AG04450 (cell line): ENCODE measurements at regions not wholly inside any gene's neighbourhood (a gene's known extent, or its start where the extent isn't known, plus 50 kb on each side); places are given as distances from the start of the nearest gene placed in this dataset.
A peak's percentile ranks its signal among the peaks of the same experiment; 100 is the strongest.

Source experiments
- CTCF ChIA-PET: fragments of 300-600, 350-600 bp; formaldehyde crosslinking; extraction: SDS; loops from one replicate; lab custom pipeline; 2022; ENCODE audit warnings: antibody characterized with exemption, inconsistent platforms; lab: Charles Lee
- POLR2A ChIA-PET: fragments of 350-600 bp; formaldehyde crosslinking; extraction: SDS; loops from one replicate; lab custom pipeline; 2021; ENCODE audit warnings: antibody characterized with exemption, inconsistent platforms; lab: Yijun Ruan, JAX
- DNase-seq: peaks from one replicate; pipeline ENCODE4 v3.0.0-alpha.2; 2011; ENCODE audit warnings: low read depth, low spot score
- H3K27ac ChIP-seq: one replicate; pipeline ENCODE4 v1.5.1; 2012; ENCODE audit warnings: low read depth, low read length, control low read depth
- H3K27me3 ChIP-seq: one replicate; pipeline ENCODE4 v1.6.0; 2012; ENCODE audit warnings: low read length; ENCODE audit not compliant: control insufficient read depth, insufficient read depth
- H3K4me3 ChIP-seq: 2 replicates; pipeline ENCODE4 v1.5.1; 2011; ENCODE audit warnings: mild to moderate bottlenecking, low read depth, low read length, control low read depth
- H3K9me3 ChIP-seq: 2 replicates; pipeline ENCODE4 v1.5.1; 2012; ENCODE audit warnings: low read length; ENCODE audit not compliant: control insufficient read depth, insufficient read depth
- TF ChIP-seq, protein P1 (sequence below): IDR thresholded peaks from 2 replicates; pipeline ENCODE4 v1.5.1; 2011; ENCODE audit warnings: low read depth, low read length, control low read depth, inconsistent platforms

DNA sequence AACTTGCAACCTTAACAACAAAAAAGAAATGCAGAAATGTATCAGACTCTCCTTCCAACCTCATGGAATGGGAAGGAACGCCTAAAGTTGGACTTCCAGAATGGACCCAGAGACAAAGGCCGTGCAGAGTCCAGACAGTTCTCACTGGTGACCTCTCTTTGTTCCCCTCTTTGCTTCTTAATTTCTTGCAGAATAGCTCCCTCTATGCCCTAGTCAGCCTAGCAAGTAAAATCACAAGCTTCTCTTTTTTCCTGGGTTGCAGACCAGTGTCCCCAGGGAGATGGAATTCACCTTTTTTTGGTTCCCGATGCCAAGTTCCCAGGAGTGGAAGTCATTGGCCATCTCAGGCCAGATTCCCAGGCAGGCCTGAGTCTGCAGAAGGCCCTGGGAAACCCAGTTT lies 278.0 kb downstream of the CCSER2 start:
- TF ChIP-seq, protein P1, sequence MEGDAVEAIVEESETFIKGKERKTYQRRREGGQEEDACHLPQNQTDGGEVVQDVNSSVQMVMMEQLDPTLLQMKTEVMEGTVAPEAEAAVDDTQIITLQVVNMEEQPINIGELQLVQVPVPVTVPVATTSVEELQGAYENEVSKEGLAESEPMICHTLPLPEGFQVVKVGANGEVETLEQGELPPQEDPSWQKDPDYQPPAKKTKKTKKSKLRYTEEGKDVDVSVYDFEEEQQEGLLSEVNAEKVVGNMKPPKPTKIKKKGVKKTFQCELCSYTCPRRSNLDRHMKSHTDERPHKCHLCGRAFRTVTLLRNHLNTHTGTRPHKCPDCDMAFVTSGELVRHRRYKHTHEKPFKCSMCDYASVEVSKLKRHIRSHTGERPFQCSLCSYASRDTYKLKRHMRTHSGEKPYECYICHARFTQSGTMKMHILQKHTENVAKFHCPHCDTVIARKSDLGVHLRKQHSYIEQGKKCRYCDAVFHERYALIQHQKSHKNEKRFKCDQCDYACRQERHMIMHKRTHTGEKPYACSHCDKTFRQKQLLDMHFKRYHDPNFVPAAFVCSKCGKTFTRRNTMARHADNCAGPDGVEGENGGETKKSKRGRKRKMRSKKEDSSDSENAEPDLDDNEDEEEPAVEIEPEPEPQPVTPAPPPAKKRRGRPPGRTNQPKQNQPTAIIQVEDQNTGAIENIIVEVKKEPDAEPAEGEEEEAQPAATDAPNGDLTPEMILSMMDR, result no peak
- no peak for DNase-seq
- ChIA-PET CTCF (no interaction called here), POLR2A (no interaction called here)
- Histone ChIP-seq H3K27ac (no peak overlapping the region), H3K4me3 (no peak overlapping the region), H3K27me3 (peaks cover 2% of the 10 kb centered on the region), H3K9me3 (peaks cover 4% of the 10 kb centered on the region; the same call in 1 of the 2 replicates)

DNA sequence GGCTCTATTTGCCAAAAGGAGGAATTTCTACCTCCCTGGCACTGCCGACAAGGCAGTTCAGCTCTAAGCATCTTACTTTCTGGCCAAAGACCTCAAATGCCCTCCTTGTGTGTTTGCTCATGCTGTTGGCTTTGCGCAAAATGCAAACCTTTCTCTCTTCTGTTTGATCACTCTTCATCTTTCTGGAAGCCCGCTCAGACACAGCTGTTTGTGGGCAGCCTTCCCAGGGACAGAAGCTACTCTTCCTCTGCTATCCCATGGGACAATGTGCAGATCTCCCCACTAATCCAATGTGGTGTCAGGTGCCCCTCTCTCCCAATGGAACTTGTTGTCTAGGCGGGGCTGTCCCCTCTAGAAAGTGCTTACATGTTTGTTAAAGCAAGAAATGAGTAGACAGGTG lies 278.7 kb downstream of the CCSER2 start:
- no peak overlapping the region for H3K4me3 ChIP-seq
- no peak for DNase-seq
- CTCF ChIA-PET, result no interaction called here
- POLR2A ChIA-PET, result no interaction called here
- peaks cover 1% of the 10 kb centered on the region; the same call in 1 of the 2 replicates for H3K9me3 ChIP-seq
- peaks cover 2% of the 10 kb centered on the region for H3K27me3 ChIP-seq
- TF ChIP-seq, protein P1, result no peak
- no peak overlapping the region for H3K27ac ChIP-seq

DNA sequence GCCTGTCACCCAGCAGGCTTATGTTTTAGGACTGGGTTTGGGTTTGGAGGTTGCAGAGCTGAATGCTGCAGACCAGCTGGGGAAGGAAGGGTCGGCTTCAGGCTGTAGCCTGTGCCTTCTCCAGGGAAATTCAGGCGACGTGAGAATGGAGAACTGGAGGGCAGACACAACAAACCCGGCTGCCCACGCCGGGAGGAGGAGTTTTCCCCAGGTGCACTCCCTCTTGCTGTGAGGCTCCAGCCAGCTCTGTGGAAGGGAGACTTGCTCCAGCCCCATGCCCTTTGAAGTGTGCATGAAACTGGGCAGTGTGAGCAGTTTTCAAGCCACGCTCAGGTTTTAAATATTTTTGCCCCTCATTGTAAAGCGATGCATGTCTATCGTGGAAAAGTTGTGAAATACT lies 279.1 kb downstream of the CCSER2 start:
- Histone ChIP-seq H3K27ac (no peak overlapping the region), H3K9me3 (no peaks in the 10 kb centered on the region), H3K4me3 (no peak overlapping the region), H3K27me3 (peaks cover 2% of the 10 kb centered on the region)
- ChIA-PET POLR2A (no interaction called here), CTCF (no interaction called here)
- TF ChIP-seq, protein P1, result no peak
- DNase-seq, result no peak

DNA sequence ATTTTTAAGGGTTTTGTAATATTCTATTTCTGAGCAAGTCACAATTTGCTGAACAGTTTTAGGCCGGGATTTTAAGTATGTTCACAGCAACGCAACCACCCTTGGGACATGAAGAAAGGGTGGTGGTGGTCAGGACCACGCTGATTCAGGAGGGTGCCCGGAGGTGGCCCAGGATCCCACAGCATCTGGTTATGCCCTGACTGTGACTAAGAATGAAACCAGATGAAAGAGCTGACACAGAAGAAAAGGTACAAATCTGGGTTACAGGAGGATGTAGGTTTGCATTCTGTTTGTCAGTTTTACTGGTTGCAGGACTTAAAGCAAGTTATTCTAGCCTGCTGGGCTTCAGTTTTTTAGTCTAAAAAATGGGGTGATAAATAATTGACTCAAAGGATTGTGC lies 279.7 kb downstream of the CCSER2 start:
- DNase-seq, result no peak
- POLR2A ChIA-PET, result no interaction called here
- CTCF ChIA-PET, result no interaction called here
- TF ChIP-seq, protein P1, result no peak
- H3K4me3 ChIP-seq, result no peak overlapping the region
- H3K27ac ChIP-seq, result no peak overlapping the region
- no peaks in the 10 kb centered on the region for H3K9me3 ChIP-seq
- peaks cover 2% of the 10 kb centered on the region for H3K27me3 ChIP-seq

DNA sequence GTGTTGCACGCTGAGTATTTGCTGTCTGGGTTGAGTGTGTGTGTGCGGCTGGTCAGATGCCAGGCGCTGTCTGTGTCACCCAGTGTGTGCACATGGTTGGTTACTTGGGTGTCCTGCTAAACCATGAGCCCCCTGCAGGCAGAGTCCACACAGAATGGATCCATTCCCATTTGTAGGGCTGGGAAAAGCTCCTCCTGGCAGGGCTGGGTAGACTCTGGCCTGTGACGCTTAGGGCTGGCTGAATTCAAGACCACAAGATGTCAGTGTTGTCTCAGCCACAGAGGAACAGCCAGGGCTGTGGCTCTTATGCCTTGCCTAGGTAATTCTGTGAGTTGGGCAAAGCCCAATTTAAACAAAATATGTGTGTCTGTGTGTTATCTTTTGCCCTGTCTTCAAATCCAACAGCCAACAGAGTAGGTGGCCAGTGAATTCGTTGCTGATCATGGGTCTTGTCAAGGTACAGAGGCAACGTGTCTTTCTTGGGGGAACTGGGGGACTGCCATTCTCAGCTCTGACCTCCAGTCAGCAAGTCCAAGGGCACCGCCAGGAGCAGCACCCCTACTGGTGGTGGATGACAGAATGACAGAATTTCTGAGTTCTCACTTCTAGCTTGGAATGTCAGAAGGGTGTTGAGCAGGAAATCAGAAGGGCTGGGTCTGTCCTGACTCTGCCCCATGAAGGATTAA lies 285.1 kb downstream of the CCSER2 start:
- CTCF ChIA-PET, result no interaction called here
- POLR2A ChIA-PET, result no interaction called here
- Histone ChIP-seq H3K27ac (no peak overlapping the region), H3K4me3 (no peak overlapping the region), H3K9me3 (no peaks in the 10 kb centered on the region), H3K27me3 (no peaks in the 10 kb centered on the region)
- TF ChIP-seq, protein P1, result 0 out of 2 replicates have a peak, but pooled peaks have one; percentile 13
- DNase-seq, result no peak
